ENCODE measurements at regions not wholly inside any gene's neighbourhood (a gene's known extent, or its start where the extent isn't known, plus 50 kb on each side); places are given as distances from the start of the nearest gene placed in this dataset.

GRCh38 chr2:35606394-35606793 lies 749.2 kb upstream of the CRIM1 start:
- TF ChIP-seq POLR2A (IDR thresholded peaks at IDR 0.05) (no peak), CTCF (IDR thresholded peaks at IDR 0.05) (no peak)

All from prostate gland (tissue), 2 donors.